ENCODE measurements at regions not wholly inside any gene's neighbourhood (a gene's known extent, or its start where the extent isn't known, plus 50 kb on each side); places are given as distances from the start of the nearest gene placed in this dataset.

DNA sequence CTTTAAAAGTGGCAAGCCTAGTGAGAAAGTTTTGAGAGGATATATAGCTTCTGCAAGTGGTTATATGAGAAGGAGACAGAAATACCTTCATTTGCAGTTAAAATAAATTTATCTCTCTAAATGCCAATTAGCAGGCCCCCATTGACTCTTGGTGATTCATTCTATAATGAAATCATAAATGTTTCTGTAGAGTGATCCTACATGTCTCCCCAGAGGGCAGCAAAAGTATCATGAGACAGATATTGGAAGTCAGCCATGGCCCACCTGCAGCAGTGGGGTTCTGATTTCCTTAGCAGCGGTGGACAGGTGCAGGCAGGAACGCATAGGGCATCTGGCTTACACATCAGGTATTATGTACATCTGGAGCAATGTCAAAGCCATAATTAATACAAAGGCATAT lies 385.4 kb upstream of the SLC10A2 start:
- TF ChIP-seq TAF1 (IDR thresholded peaks at IDR 0.05; ENCODE audit: low read depth): no peak
- no peak for TF ChIP-seq CREB1 (IDR thresholded peaks at IDR 0.05; ENCODE audit: low read depth)
